Thyroid gland (tissue), 4 donors: ENCODE measurements at regions not wholly inside any gene's neighbourhood (a gene's known extent, or its start where the extent isn't known, plus 50 kb on each side); places are given as distances from the start of the nearest gene placed in this dataset.

Experiments used
- POLR2A ChIP-seq, 2 donors: fragments of 450-650 bp; IDR thresholded peaks; one replicate each; pipeline ENCODE4 v1.6.1; 2017; ENCODE audit warnings: antibody characterized with exemption in 2 of 2, mild to moderate bottlenecking in 2 of 2, moderate library complexity in 1 of 2
- TF ChIP-seq, protein P1 (sequence below), 6 experiments: fragments of 200-600 bp in 3 of 6; fragments of 450-650 bp in 3 of 6; sonication (generic) in 3 of 6; IDR thresholded peaks; one replicate each; pipeline ENCODE4 v1.5.1; 2016 to 2019; ENCODE audit warnings: antibody characterized with exemption in 6 of 6, mild to moderate bottlenecking in 2 of 6, inconsistent platforms in 1 of 6, moderate library complexity in 1 of 6

DNA sequence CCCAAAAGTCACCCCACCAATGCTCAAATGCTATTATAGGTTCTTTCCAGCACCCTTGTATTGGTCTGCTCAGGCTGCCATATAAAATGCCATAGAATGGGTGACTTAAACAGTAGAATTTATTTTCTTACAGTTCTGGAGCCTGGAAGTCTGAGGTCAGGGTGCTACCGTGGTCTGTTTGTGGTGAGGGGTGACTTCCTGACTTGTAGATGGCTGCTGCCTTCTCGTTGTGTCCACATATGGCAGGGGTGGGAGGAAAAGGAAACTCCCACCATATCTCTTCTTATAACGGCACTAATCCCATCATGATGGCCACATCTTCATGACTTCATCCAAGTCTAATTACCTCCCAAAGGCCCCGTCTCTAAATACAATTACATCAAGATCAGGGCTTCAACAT, 257.8 kb upstream of the TARS1 start:
- TF ChIP-seq, protein P1, sequence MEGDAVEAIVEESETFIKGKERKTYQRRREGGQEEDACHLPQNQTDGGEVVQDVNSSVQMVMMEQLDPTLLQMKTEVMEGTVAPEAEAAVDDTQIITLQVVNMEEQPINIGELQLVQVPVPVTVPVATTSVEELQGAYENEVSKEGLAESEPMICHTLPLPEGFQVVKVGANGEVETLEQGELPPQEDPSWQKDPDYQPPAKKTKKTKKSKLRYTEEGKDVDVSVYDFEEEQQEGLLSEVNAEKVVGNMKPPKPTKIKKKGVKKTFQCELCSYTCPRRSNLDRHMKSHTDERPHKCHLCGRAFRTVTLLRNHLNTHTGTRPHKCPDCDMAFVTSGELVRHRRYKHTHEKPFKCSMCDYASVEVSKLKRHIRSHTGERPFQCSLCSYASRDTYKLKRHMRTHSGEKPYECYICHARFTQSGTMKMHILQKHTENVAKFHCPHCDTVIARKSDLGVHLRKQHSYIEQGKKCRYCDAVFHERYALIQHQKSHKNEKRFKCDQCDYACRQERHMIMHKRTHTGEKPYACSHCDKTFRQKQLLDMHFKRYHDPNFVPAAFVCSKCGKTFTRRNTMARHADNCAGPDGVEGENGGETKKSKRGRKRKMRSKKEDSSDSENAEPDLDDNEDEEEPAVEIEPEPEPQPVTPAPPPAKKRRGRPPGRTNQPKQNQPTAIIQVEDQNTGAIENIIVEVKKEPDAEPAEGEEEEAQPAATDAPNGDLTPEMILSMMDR (IDR thresholded peaks at IDR 0.05) = no peak
- no peak for TF ChIP-seq POLR2A (IDR thresholded peaks at IDR 0.05)
